ENCODE measurements at regions not wholly inside any gene's neighbourhood (a gene's known extent, or its start where the extent isn't known, plus 50 kb on each side); places are given as distances from the start of the nearest gene placed in this dataset.

DNA sequence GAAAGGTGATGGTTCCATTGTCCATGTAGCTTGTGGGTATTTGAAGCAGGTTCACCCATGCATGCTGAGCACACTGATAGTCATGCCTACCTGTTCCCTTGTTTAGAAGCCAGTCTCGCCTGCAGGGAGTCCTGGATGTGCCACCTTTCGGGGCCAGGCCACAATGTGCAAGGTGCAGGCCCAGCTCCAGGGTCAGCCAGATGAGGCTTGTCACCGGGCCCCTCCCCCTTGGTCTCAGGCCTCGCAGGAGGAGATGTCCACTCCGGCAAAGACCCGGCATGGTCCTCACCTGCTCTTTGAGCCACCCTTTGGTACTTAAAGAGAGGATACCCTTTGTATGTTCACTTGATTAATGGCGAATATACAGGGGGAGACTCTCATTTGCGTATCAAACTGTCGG lies 140.4 kb upstream of the RTL1 start:
- DNase-seq (ENCODE audit: low read depth) = no peak
- TF ChIP-seq, protein P1, sequence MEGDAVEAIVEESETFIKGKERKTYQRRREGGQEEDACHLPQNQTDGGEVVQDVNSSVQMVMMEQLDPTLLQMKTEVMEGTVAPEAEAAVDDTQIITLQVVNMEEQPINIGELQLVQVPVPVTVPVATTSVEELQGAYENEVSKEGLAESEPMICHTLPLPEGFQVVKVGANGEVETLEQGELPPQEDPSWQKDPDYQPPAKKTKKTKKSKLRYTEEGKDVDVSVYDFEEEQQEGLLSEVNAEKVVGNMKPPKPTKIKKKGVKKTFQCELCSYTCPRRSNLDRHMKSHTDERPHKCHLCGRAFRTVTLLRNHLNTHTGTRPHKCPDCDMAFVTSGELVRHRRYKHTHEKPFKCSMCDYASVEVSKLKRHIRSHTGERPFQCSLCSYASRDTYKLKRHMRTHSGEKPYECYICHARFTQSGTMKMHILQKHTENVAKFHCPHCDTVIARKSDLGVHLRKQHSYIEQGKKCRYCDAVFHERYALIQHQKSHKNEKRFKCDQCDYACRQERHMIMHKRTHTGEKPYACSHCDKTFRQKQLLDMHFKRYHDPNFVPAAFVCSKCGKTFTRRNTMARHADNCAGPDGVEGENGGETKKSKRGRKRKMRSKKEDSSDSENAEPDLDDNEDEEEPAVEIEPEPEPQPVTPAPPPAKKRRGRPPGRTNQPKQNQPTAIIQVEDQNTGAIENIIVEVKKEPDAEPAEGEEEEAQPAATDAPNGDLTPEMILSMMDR (conservative IDR thresholded peaks at IDR 0.05; ENCODE audit: control insufficient read depth, insufficient read depth, low read depth, low read length) = no peak
- no peak overlapping the region for H3K4me3 ChIP-seq (ENCODE audit: control insufficient read depth, low read depth, low read length)

DNA sequence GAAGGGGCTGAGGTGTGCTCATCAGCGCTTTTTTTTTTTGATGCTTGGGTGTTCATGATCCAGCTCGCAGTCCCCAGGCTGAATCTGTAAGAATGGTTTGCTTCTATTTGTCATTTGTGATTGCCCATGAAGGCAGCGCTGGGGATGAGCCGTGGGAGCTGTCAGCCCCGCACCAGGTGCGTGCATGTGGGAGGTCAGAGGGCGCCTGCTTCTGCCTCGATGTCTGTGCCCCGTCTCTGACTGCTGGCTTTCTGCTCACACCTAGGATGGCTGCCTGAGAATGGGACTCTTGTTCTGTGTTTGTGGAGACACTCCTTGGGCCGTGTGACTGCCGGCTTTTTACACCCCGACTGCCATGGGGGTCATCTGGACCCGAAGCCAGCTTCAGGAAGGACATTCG lies 141.2 kb upstream of the RTL1 start:
- no peak overlapping the region for H3K4me3 ChIP-seq (ENCODE audit: control insufficient read depth, low read depth, low read length)
- TF ChIP-seq, protein P1 (conservative IDR thresholded peaks at IDR 0.05; ENCODE audit: control insufficient read depth, insufficient read depth, low read depth, low read length) = no peak

DNA sequence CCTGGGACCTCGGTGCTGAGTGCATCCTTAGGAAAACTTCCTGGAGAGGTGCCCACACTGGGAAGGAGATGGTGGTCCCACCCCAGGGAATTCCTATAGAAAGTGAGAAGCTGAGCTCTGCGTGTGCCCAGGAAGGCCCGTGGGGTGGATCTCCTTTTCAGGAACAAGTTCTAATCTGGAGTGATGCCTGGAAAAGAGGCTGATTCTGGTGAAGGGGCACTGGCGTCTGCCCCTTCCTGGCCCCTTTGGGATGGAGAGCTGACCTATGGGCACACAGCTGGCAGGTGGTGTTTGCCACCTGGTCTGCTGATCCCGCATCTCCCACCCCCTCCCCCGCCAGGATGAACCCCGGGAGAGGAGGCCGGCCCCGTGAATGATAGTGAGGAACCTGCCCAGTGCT lies 142.0 kb upstream of the RTL1 start:
- no peak overlapping the region for H3K4me3 ChIP-seq (ENCODE audit: control insufficient read depth, low read depth, low read length)
- TF ChIP-seq, protein P1 (conservative IDR thresholded peaks at IDR 0.05; ENCODE audit: control insufficient read depth, insufficient read depth, low read depth, low read length) = no peak
- DNase-seq (ENCODE audit: low read depth) = no peak

More for the DNA sequence above, 141.2 kb upstream of the RTL1 start:
- no peak for DNase-seq (ENCODE audit: low read depth)

DNA sequence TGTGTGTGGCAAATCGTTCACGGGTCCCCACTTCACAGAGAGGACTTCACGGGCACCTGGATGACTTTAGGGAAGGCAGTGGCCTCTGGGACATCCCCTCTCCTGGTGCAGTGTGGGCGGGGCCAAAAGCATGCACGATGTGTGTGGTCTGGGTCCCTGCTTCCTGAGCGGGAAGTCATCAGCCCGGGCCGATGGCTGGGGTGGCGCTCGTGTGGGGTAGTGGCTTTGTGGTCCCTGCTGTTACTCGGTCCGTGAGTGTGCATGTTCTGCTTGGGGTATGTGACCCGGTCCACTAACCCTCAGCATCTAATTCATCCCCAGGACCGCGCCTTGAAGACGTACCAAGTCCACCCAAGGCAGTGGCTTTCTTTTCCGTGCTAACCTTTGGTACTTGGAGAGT lies 142.5 kb upstream of the RTL1 start:
- no peak for DNase-seq (ENCODE audit: low read depth)
- no peak overlapping the region for H3K4me3 ChIP-seq (ENCODE audit: control insufficient read depth, low read depth, low read length)
- TF ChIP-seq, protein P1 (conservative IDR thresholded peaks at IDR 0.05; ENCODE audit: control insufficient read depth, insufficient read depth, low read depth, low read length) = no peak

GRCh38 chr14:101047326-101047725 lies 143.8 kb upstream of the RTL1 start:
- no peak for DNase-seq (ENCODE audit: low read depth)
- TF ChIP-seq, protein P1 (conservative IDR thresholded peaks at IDR 0.05; ENCODE audit: control insufficient read depth, insufficient read depth, low read depth, low read length) = no peak
- no peak overlapping the region for H3K4me3 ChIP-seq (ENCODE audit: control insufficient read depth, low read depth, low read length)

GRCh38 chr14:101048766-101049165 lies 145.2 kb upstream of the RTL1 start:
- TF ChIP-seq, protein P1 (conservative IDR thresholded peaks at IDR 0.05; ENCODE audit: control insufficient read depth, insufficient read depth, low read depth, low read length) = no peak
- DNase-seq (ENCODE audit: low read depth) = no peak
- H3K4me3 ChIP-seq (ENCODE audit: control insufficient read depth, low read depth, low read length) = no peak overlapping the region

GRCh38 chr14:101049511-101049910 lies 146.0 kb upstream of the RTL1 start:
- TF ChIP-seq, protein P1 (conservative IDR thresholded peaks at IDR 0.05; ENCODE audit: control insufficient read depth, insufficient read depth, low read depth, low read length) = no peak
- no peak overlapping the region for H3K4me3 ChIP-seq (ENCODE audit: control insufficient read depth, low read depth, low read length)
- DNase-seq (ENCODE audit: low read depth) = no peak
